A673 (cell line): ENCODE measurements at regions not wholly inside any gene's neighbourhood (a gene's known extent, or its start where the extent isn't known, plus 50 kb on each side); places are given as distances from the start of the nearest gene placed in this dataset.

ENCODE experiments used
- CTCF ChIP-seq: fragments of 300-800, 200-600 bp; sonication (generic); conservative IDR thresholded peaks from 2 replicates; pipeline ENCODE4 v1.5.1; 2017; ENCODE audit warnings: low read depth, mild to moderate bottlenecking, antibody characterized with exemption, low read length, moderate library complexity, mixed read lengths
- EZH2 ChIP-seq: fragments of 200-600 bp; sonication (generic); IDR thresholded peaks from 2 replicates; pipeline ENCODE4 v1.6.1; 2017; ENCODE audit warnings: borderline replicate concordance, low read depth, mild to moderate bottlenecking, mixed read lengths, antibody characterized with exemption, low read length; ENCODE audit not compliant: poor library complexity, severe bottlenecking

- TF ChIP-seq CTCF (no peak), EZH2 (no peak)
Measured at GRCh38 chr12:115470977-115471376, 787.0 kb upstream of the TBX3 start.
